ENCODE measurements at regions not wholly inside any gene's neighbourhood (a gene's known extent, or its start where the extent isn't known, plus 50 kb on each side); places are given as distances from the start of the nearest gene placed in this dataset.

GRCh38 chr9:73595036-73595545 is 443.4 kb downstream of the ANXA1 start:
- Mint-ChIP-seq H3K36me3 (no peaks in the 10 kb centered on the region), H3K27ac (no peak overlapping the region), H3K4me3 (no peak overlapping the region), H3K9me3 (no peaks in the 10 kb centered on the region), H3K27me3 (no peaks in the 10 kb centered on the region), H3K4me1 (ENCODE audit: unreplicated experiment) (peaks cover 8% of the 10 kb centered on the region)
- no peak for DNase-seq (ENCODE audit: extremely low spot score, unreplicated experiment)
- TF ChIP-seq, protein P1, sequence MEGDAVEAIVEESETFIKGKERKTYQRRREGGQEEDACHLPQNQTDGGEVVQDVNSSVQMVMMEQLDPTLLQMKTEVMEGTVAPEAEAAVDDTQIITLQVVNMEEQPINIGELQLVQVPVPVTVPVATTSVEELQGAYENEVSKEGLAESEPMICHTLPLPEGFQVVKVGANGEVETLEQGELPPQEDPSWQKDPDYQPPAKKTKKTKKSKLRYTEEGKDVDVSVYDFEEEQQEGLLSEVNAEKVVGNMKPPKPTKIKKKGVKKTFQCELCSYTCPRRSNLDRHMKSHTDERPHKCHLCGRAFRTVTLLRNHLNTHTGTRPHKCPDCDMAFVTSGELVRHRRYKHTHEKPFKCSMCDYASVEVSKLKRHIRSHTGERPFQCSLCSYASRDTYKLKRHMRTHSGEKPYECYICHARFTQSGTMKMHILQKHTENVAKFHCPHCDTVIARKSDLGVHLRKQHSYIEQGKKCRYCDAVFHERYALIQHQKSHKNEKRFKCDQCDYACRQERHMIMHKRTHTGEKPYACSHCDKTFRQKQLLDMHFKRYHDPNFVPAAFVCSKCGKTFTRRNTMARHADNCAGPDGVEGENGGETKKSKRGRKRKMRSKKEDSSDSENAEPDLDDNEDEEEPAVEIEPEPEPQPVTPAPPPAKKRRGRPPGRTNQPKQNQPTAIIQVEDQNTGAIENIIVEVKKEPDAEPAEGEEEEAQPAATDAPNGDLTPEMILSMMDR (conservative IDR thresholded peaks at IDR 0.05), result no peak

GRCh38 chr9:73596321-73596720 is 444.7 kb downstream of the ANXA1 start:
- H3K27ac Mint-ChIP-seq, result no peak overlapping the region

DNA sequence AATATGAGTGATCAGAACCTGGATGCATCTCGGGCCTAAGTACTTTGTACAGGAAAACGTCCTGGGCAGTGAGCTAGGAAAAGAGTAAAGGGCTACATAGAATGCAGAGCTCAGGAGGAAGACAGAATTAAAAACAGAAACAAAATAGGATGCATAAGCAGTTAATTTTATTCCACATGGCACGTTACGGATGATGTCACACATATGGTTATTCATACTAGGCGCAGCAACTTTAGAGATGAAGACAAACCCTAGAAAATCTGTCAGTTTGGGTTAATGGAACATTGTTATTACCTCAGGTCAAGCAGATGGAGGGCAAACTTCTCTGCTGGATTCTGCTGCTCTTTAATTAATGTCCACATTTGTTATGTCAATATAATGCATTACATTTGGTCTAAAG is 445.4 kb downstream of the ANXA1 start:
- Mint-ChIP-seq H3K27me3 (no peaks in the 10 kb centered on the region), H3K36me3 (no peaks in the 10 kb centered on the region), H3K4me1 (ENCODE audit: unreplicated experiment) (peaks cover 8% of the 10 kb centered on the region), H3K4me3 (no peak overlapping the region), H3K9me3 (no peaks in the 10 kb centered on the region), H3K27ac (no peak overlapping the region)
- no peak for DNase-seq (ENCODE audit: extremely low spot score, unreplicated experiment)
- TF ChIP-seq, protein P1 (conservative IDR thresholded peaks at IDR 0.05), result no peak

More at GRCh38 chr9:73596321-73596720, 444.7 kb downstream of the ANXA1 start:
- TF ChIP-seq, protein P1 (conservative IDR thresholded peaks at IDR 0.05), result no peak
- no peak overlapping the region for H3K4me3 Mint-ChIP-seq
- DNase-seq (ENCODE audit: extremely low spot score, unreplicated experiment), result no peak
- H3K27me3 Mint-ChIP-seq, result no peaks in the 10 kb centered on the region
- no peaks in the 10 kb centered on the region for H3K36me3 Mint-ChIP-seq
- no peaks in the 10 kb centered on the region for H3K9me3 Mint-ChIP-seq
- peaks cover 8% of the 10 kb centered on the region for H3K4me1 Mint-ChIP-seq (ENCODE audit: unreplicated experiment)

DNA sequence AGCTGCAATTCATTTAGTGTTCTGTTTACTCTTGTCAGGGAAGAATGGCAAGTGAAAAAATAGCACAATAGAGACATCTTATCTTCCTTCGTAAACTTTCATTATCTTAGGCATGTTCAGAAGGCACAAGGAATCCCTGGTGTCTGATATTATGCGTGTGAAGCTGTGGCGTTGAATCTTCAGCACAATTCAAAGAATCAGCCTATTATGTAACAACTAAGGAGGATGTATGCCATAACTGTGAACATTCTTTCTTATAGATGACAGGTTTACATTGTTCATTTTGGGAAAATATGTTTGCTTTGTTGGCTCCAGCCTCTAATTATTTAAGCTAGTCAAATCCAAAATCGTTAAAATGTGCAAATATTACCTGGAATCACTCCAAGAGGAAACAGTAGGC is 446.1 kb downstream of the ANXA1 start:
- TF ChIP-seq, protein P1 (conservative IDR thresholded peaks at IDR 0.05), result no peak
- no peak overlapping the region for H3K4me3 Mint-ChIP-seq
- no peaks in the 10 kb centered on the region for H3K9me3 Mint-ChIP-seq
- no peaks in the 10 kb centered on the region for H3K36me3 Mint-ChIP-seq
- H3K4me1 Mint-ChIP-seq (ENCODE audit: unreplicated experiment), result peaks cover 8% of the 10 kb centered on the region
- H3K27ac Mint-ChIP-seq, result no peak overlapping the region
- H3K27me3 Mint-ChIP-seq, result no peaks in the 10 kb centered on the region
- no peak for DNase-seq (ENCODE audit: extremely low spot score, unreplicated experiment)

- no peaks in the 10 kb centered on the region for H3K36me3 Mint-ChIP-seq
- no peaks in the 10 kb centered on the region for H3K9me3 Mint-ChIP-seq
- H3K27me3 Mint-ChIP-seq, result no peaks in the 10 kb centered on the region
- H3K4me3 Mint-ChIP-seq, result no peak overlapping the region
- no peak for DNase-seq (ENCODE audit: extremely low spot score, unreplicated experiment)
- TF ChIP-seq, protein P1 (conservative IDR thresholded peaks at IDR 0.05), result no peak
- H3K27ac Mint-ChIP-seq, result no peak overlapping the region
- H3K4me1 Mint-ChIP-seq (ENCODE audit: unreplicated experiment), result no peaks in the 10 kb centered on the region
Measured at GRCh38 chr9:73609381-73609780, 457.7 kb downstream of the ANXA1 start.

- no peaks in the 10 kb centered on the region for H3K9me3 Mint-ChIP-seq
- no peaks in the 10 kb centered on the region for H3K36me3 Mint-ChIP-seq
- DNase-seq (ENCODE audit: extremely low spot score, unreplicated experiment), result no peak
- no peaks in the 10 kb centered on the region for H3K4me1 Mint-ChIP-seq (ENCODE audit: unreplicated experiment)
- TF ChIP-seq, protein P1 (conservative IDR thresholded peaks at IDR 0.05), result no peak
- H3K4me3 Mint-ChIP-seq, result no peak overlapping the region
- H3K27ac Mint-ChIP-seq, result no peak overlapping the region
- H3K27me3 Mint-ChIP-seq, result no peaks in the 10 kb centered on the region
Measured at GRCh38 chr9:73611032-73611431, 459.4 kb downstream of the ANXA1 start.

All from type B pancreatic cell (in vitro differentiated cells).